K562 (cell line): ENCODE measurements at regions not wholly inside any gene's neighbourhood (a gene's known extent, or its start where the extent isn't known, plus 50 kb on each side); places are given as distances from the start of the nearest gene placed in this dataset.

Experiments used
- ATAC-seq: fragments of 200-7000 bp; cut with Tn5 transposase; 3 replicates; pipeline ENCODE4 v1.9.1; 2020; ENCODE audit warnings: moderate library complexity
- BruUV-seq: library from RNA; stranded (reverse); fragments of 400-500 nt; replicated peaks from 2 replicates; lab custom pipeline; 2021; lab: Mats Ljungman, UMichigan
- CTCF ChIA-PET: fragments of 300-600 bp; formaldehyde crosslinking; extraction: SDS; loops from one replicate; lab custom pipeline; 2021; ENCODE audit warnings: low intra/inter-chr PET ratio; lab: Yijun Ruan, JAX
- POLR2A ChIA-PET: fragments of 300-600, 350-650 bp; sonication (Branson Sonifier 250); formaldehyde crosslinking; extraction: SDS; loops from one replicate; lab custom pipeline; 2021; ENCODE audit warnings: antibody characterized with exemption, inconsistent platforms; lab: Yijun Ruan, JAX
- DNase-seq, 4 experiments: peaks; one replicate each; pipeline versions ENCODE4 v3.0.0 to v3.0.0-alpha.2; 2011 to 2018; ENCODE audit warnings: low spot score in 3 of 4, mixed read lengths in 3 of 4; ENCODE audit errors: extremely low read depth in 1 of 4
- FAIRE-seq: peaks from 2 replicates; lab custom pipeline; 2011; peaks lifted over from hg19 to GRCh38; lab: Jason Lieb, UNC
- H2AFZ ChIP-seq: 2 replicates; pipeline ENCODE4 v1.6.0; 2011; ENCODE audit warnings: low read depth, low read length, control low read depth, inconsistent platforms
- H3K27ac ChIP-seq: fragments of 200-600 bp; 3 replicates; pipeline ENCODE4 v1.8.0; 2011; ENCODE audit warnings: low read depth, mild to moderate bottlenecking, control low read depth, inconsistent platforms, low read length, moderate library complexity, mixed read lengths; ENCODE audit errors: extremely low read depth
- H3K27me3 ChIP-seq, 2 experiments: fragments of 300-600 bp in 1 of 2; 2 replicates in 1 of 2; 3 replicates in 1 of 2; pipeline versions ENCODE4 v1.6.0 to v1.8.0; 2011; ENCODE audit warnings: inconsistent platforms in 2 of 2, low read length in 2 of 2, mild to moderate bottlenecking in 1 of 2, mixed read lengths in 1 of 2, moderate library complexity in 1 of 2; ENCODE audit not compliant: control insufficient read depth in 2 of 2, insufficient read depth in 2 of 2
- H3K36me3 ChIP-seq: fragments of 300-600 bp; 3 replicates; pipeline ENCODE4 v1.8.0; 2011; ENCODE audit warnings: mild to moderate bottlenecking, low read length, inconsistent platforms; ENCODE audit not compliant: control insufficient read depth, insufficient read depth
- H3K4me1 ChIP-seq, 2 experiments: fragments of 200-600 bp in 1 of 2; replicated peaks in 1 of 2; 2 replicates in 1 of 2; 3 replicates in 1 of 2; pipeline versions ENCODE4 v1.5.1 to v1.8.0; 2011; ENCODE audit warnings: inconsistent platforms in 2 of 2, low read length in 2 of 2, mild to moderate bottlenecking in 1 of 2, mixed read lengths in 1 of 2, moderate library complexity in 1 of 2; ENCODE audit not compliant: control insufficient read depth in 2 of 2, insufficient read depth in 2 of 2
- H3K4me2 ChIP-seq: 2 replicates; pipeline ENCODE4 v1.6.1; 2011; ENCODE audit warnings: low read length, control low read depth, inconsistent platforms, mixed read lengths; ENCODE audit not compliant: insufficient read depth
- H3K4me3 ChIP-seq: fragments of 200-600 bp; sonication (generic), shearing (Covaris generic); 2 replicates; pipeline ENCODE4 v1.5.1; 2016; ENCODE audit warnings: control low read depth, inconsistent platforms
- H3K79me2 ChIP-seq: fragments of 200-600 bp; 3 replicates; pipeline ENCODE4 v1.8.0; 2011; ENCODE audit warnings: low read length, inconsistent platforms; ENCODE audit not compliant: control insufficient read depth, insufficient read depth
- H3K9ac ChIP-seq, 2 experiments: 2 replicates each; pipeline versions ENCODE4 v1.6.0 to v1.6.1; 2011; ENCODE audit warnings: low read depth in 2 of 2, low read length in 2 of 2, control low read depth in 1 of 2, inconsistent platforms in 1 of 2, mild to moderate bottlenecking in 1 of 2, mixed read lengths in 1 of 2; ENCODE audit not compliant: insufficient read depth in 1 of 2
- H3K9me1 ChIP-seq: one replicate; pipeline ENCODE4 v1.6.0; 2011; ENCODE audit warnings: inconsistent platforms, mild to moderate bottlenecking, low read length, moderate library complexity; ENCODE audit not compliant: control insufficient read depth, insufficient read depth
- H3K9me3 ChIP-seq: replicated peaks from 2 replicates; pipeline ENCODE4 v1.5.1; 2011; ENCODE audit warnings: low read depth, low read length, inconsistent platforms; ENCODE audit not compliant: control insufficient read depth, insufficient read depth
- H4K20me1 ChIP-seq: replicated peaks from 2 replicates; pipeline ENCODE4 v1.6.1; 2011; ENCODE audit warnings: low read length, inconsistent platforms, mixed read lengths; ENCODE audit not compliant: control insufficient read depth, insufficient read depth
- CEBPB ChIP-seq: fragments of 450-650 bp; IDR thresholded peaks from 2 replicates; pipeline ENCODE4 v1.6.1; 2016; ENCODE audit warnings: missing genetic modification characterization, missing compliant biosample characterization
- ELK1 ChIP-seq: sonication (generic); formaldehyde crosslinking; IDR thresholded peaks from 2 replicates; pipeline ENCODE4 v1.8.1; 2022; ENCODE audit warnings: missing genetic modification reagents
- GATAD2B ChIP-seq: fragments of 450-650 bp; IDR thresholded peaks from 2 replicates; pipeline ENCODE4 v1.6.1; 2017; ENCODE audit warnings: mild to moderate bottlenecking, borderline replicate concordance
- MCM2 ChIP-seq: fragments of 450-650 bp; IDR thresholded peaks from 2 replicates; pipeline ENCODE4 v1.6.1; 2017; ENCODE audit warnings: low read depth, mild to moderate bottlenecking
- MEF2A ChIP-seq: IDR thresholded peaks from 2 replicates; pipeline ENCODE4 v1.6.1; 2011; ENCODE audit warnings: low read depth, mild to moderate bottlenecking, low read length, moderate library complexity; ENCODE audit not compliant: control insufficient read depth
- RREB1 ChIP-seq: fragments of 250-450 bp; sonication (Bioruptor Pico); IDR thresholded peaks from 2 replicates; pipeline ENCODE4 v1.4.0; 2020
- TRIM28 ChIP-seq: fragments of 450-650 bp; IDR thresholded peaks from 2 replicates; pipeline ENCODE4 v1.6.1; 2017
- ZNF12 ChIP-seq: sonication (generic); formaldehyde crosslinking; IDR thresholded peaks from 2 replicates; pipeline ENCODE4 v1.4.0; 2020; ENCODE audit warnings: mild to moderate bottlenecking, missing genetic modification reagents
- ZNF165 ChIP-seq: fragments of 250-450 bp; sonication (Bioruptor Pico); IDR thresholded peaks from 2 replicates; pipeline ENCODE4 v1.4.0; 2020; ENCODE audit warnings: borderline replicate concordance
- WGBS: fragments of 100-300 bp; shearing (Covaris generic); methylation state at CpG from one replicate; pipeline ENCODE4 v1.1.6; 2016; ENCODE audit warnings: low coverage, mixed read lengths; ENCODE audit not compliant: insufficient coverage; ENCODE audit errors: missing lambda C conversion rate; 5-methylcytosine and 5-hydroxymethylcytosine counted together
- in situ Hi-C: fragments of 300-500 bp; cut with MboI; formaldehyde crosslinking; loops from 4 replicates; pipeline ENCODE4 v1.15.0; 2018; ENCODE audit warnings: inconsistent platforms, mixed read lengths
- intact Hi-C: fragments of 100-400 bp; cut with micrococcal nuclease; formaldehyde crosslinking; loops from 2 replicates; pipeline ENCODE4 v1.14.2; 2022
- TF ChIP-seq, protein P1 (sequence below): fragments of 250-450 bp; sonication (Bioruptor Pico); IDR thresholded peaks from 2 replicates; pipeline ENCODE4 v1.8.0; 2021; ENCODE audit warnings: moderate library complexity, mild to moderate bottlenecking, inconsistent platforms

DNA sequence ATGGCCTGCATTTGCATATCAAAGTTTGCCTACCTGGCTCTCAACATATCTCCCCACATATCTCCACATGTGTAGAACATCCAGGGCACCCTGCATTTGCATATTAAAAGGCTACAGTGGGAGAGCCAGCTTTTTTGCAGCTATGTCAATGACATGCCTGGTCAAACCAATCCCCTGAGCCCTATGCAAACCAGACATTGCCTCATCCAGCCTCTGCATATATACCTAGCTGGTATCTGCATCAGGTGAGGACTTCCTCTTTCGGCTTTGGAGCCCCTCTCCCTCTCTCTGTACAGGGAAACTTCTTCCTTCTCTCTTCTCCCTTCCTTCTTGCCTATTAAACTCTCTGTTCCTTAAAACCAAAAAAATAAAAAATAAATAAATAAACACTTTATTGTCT lies 142.7 kb upstream of the STEAP4 start:
- intact Hi-C loops, result no loop called here
- ATAC-seq, result no peak
- CTCF ChIA-PET, result no interaction called here
- no peak for TF ChIP-seq MEF2A
- no peak for TF ChIP-seq RREB1 (CRISPR knock-in tag)
- no peak for TF ChIP-seq ZNF165
- TF ChIP-seq TRIM28, result no peak
- no peak for TF ChIP-seq GATAD2B
- TF ChIP-seq, protein P1, sequence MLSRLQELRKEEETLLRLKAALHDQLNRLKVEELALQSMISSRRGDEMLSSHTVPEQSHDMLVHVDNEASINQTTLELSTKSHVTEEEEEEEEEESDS, result no peak
- no peak for TF ChIP-seq MCM2
- TF ChIP-seq ZNF12 (CRISPR knock-in tag), result no peak
- no peak for TF ChIP-seq ELK1
- no peak for TF ChIP-seq CEBPB
- TF ChIP-seq, all 486 proteins: peak for 0
- Histone ChIP-seq H3K9me1 (no peaks in the 10 kb centered on the region), H3K27ac (no peak overlapping the region), H3K4me1 (no peaks in the 10 kb centered on the region), H3K36me3 (no peaks in the 10 kb centered on the region), H3K4me2 (no peak overlapping the region), H3K79me2 (no peaks in the 10 kb centered on the region), H2AFZ (no peak overlapping the region), H3K27me3 (no peaks in the 10 kb centered on the region), H3K9ac (no peak overlapping the region), H3K9me3 (no peaks in the 10 kb centered on the region), H4K20me1 (no peaks in the 10 kb centered on the region), H3K4me3 (no peak overlapping the region)
- BruUV-seq, result no TSS peak
- no peak for DNase-seq
- 0% methylated on average over 1 of the region's 1 CpG for WGBS
- in situ Hi-C loops, result no loop called here
- no peak for FAIRE-seq
- POLR2A ChIA-PET, result no interaction called here
